HG03354 (cell line): ENCODE measurements at regions not wholly inside any gene's neighbourhood (a gene's known extent, or its start where the extent isn't known, plus 50 kb on each side); places are given as distances from the start of the nearest gene placed in this dataset.

Source experiments
- ATAC-seq: cut with Tn5 transposase; IDR thresholded peaks from one replicate; pipeline ENCODE4 v1.9.1; 2021; ENCODE audit warnings: mild to moderate bottlenecking; ENCODE audit not compliant: unreplicated experiment, poor library complexity, severe bottlenecking

- no peak for ATAC-seq
Measured at GRCh38 chr3:194982472-194982871, 288.5 kb downstream of the XXYLT1 start.

- ATAC-seq: no peak
Measured at GRCh38 chr3:194983121-194983520, 287.8 kb downstream of the XXYLT1 start.

GRCh38 chr3:194983620-194984019, 287.3 kb downstream of the XXYLT1 start:
- no peak for ATAC-seq

- ATAC-seq: no peak
Measured at GRCh38 chr3:194984066-194984465, 286.9 kb downstream of the XXYLT1 start.

GRCh38 chr3:194984622-194985021, 286.3 kb downstream of the XXYLT1 start:
- ATAC-seq: no peak

- ATAC-seq: no peak
Measured at GRCh38 chr3:194985031-194985578, 285.9 kb downstream of the XXYLT1 start.

- ATAC-seq: no peak
Measured at GRCh38 chr3:194986208-194987043, 284.5 kb downstream of the XXYLT1 start.

- no peak for ATAC-seq
Measured at GRCh38 chr3:194987571-194988494, 283.1 kb downstream of the XXYLT1 start.

GRCh38 chr3:194988495-194989165, 282.3 kb downstream of the XXYLT1 start:
- ATAC-seq: no peak

GRCh38 chr3:194989241-194989640, 281.7 kb downstream of the XXYLT1 start:
- no peak for ATAC-seq

- no peak for ATAC-seq
Measured at GRCh38 chr3:194990454-194991337, 280.3 kb downstream of the XXYLT1 start.

- no peak for ATAC-seq
Measured at GRCh38 chr3:194991338-194991654, 279.7 kb downstream of the XXYLT1 start.

GRCh38 chr3:194993896-194994295, 277.1 kb downstream of the XXYLT1 start:
- ATAC-seq: no peak

- ATAC-seq: no peak
Measured at GRCh38 chr3:194994551-194994981, 276.4 kb downstream of the XXYLT1 start.

- ATAC-seq: no peak
Measured at GRCh38 chr3:194995334-194995733, 275.6 kb downstream of the XXYLT1 start.

- ATAC-seq: no peak
Measured at GRCh38 chr3:194995922-194996321, 275.0 kb downstream of the XXYLT1 start.

- no peak for ATAC-seq
Measured at GRCh38 chr3:194996746-194997145, 274.2 kb downstream of the XXYLT1 start.

GRCh38 chr3:194998417-194998816, 272.5 kb downstream of the XXYLT1 start:
- ATAC-seq: no peak

GRCh38 chr3:194998948-194999347, 272.0 kb downstream of the XXYLT1 start:
- ATAC-seq: no peak
